GM21515 (cell line): ENCODE measurements at regions not wholly inside any gene's neighbourhood (a gene's known extent, or its start where the extent isn't known, plus 50 kb on each side); places are given as distances from the start of the nearest gene placed in this dataset.
"Not testable (repeated sequence)": the region's sequence is repeated elsewhere in the genome, so short reads cannot be mapped to it uniquely, and the experiment has no call there.

ENCODE experiments used
- ATAC-seq: cut with Tn5 transposase; IDR thresholded peaks from one replicate; pipeline ENCODE4 v1.9.1; 2021; ENCODE audit not compliant: unreplicated experiment

DNA sequence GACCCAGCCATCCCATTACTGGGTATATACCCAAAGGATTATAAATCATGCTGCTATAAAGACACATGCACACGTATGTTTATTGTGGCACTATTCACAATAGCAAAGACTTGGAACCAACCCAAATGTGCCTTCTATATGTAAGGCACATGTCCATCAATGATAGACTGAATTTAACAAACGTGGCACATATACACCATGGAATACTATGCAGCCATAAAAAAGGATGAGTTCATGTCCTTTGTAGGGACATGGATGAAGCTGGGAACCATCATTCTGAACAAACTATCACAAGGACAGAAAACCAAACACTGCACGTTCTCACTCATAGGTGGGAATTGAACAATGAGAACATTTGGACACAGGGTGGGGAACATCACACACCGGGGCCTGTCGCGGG lies 92.1 kb downstream of the TRIM27 start:
- not testable (repeated sequence) for ATAC-seq

- ATAC-seq = not testable (repeated sequence)
These were observed 87.1 kb downstream of the TRIM27 start for GRCh38 chr6:28836703-28837102.

GRCh38 chr6:28838289-28838633 lies 85.5 kb downstream of the TRIM27 start:
- ATAC-seq = peak; percentile 56

DNA sequence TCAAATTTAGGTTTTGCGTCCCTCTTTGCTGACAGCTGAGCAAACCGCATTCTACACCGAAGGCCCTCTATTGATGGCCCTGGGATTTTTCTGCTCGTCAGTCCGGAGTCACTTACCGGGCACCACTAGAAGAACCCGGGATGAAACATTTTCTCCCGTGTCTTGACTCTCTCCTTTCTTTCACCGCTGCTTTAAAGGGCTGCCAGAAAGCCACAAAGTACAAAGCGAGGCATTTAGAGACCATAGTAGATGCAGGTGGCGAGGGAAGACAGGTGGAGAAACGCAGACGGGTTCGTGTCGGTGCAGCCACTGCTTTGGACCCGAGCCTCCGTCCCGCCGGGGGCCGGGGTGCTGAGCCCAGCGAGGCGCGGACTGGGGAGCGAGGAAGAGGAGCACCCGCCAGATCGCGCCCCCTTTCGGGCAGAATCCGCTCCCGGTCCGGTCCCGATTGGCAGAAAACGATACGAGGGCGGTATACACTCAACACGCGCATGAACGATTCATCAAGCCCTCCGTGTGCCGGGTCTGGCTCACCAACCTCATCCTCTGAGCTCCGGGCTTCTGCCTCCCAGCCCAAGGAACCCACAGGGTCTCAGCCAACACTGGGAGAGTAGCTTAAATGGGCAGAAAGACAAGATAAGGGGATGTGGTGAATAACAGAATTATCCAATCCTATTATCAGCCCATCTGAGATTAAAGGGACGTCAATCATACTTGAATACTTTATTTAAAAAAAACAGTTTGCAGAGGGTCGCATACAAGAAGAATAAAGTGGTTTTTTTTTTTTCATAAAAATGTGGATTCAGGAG lies 84.9 kb downstream of the TRIM27 start:
- ATAC-seq = peak; percentile 65

- no peak for ATAC-seq
These were observed 84.2 kb downstream of the TRIM27 start for GRCh38 chr6:28839443-28840120.

GRCh38 chr6:28841290-28841689 lies 82.5 kb downstream of the TRIM27 start:
- no peak for ATAC-seq

GRCh38 chr6:28848756-28849155 lies 75.0 kb downstream of the TRIM27 start:
- not testable (repeated sequence) for ATAC-seq
